HS-27A (cell line): ENCODE measurements at regions not wholly inside any gene's neighbourhood (a gene's known extent, or its start where the extent isn't known, plus 50 kb on each side); places are given as distances from the start of the nearest gene placed in this dataset.
A peak's percentile ranks its signal among the peaks of the same experiment; 100 is the strongest.

Source experiments
- DNase-seq: peaks from one replicate; pipeline ENCODE4 v3.0.0-alpha.2; 2012; ENCODE audit warnings: low read depth, missing footprints

GRCh38 chrX:150164971-150165600 is 198.0 kb upstream of the MAMLD1 start:
- DNase-seq: no peak

- no peak for DNase-seq
Measured at GRCh38 chrX:150165776-150166610, 197.1 kb upstream of the MAMLD1 start.

GRCh38 chrX:150167482-150168324 is 195.4 kb upstream of the MAMLD1 start:
- DNase-seq: no peak

- DNase-seq: no peak
Measured at GRCh38 chrX:150182161-150182560, 181.0 kb upstream of the MAMLD1 start.

- no peak for DNase-seq
Measured at GRCh38 chrX:150184491-150184890, 178.6 kb upstream of the MAMLD1 start.

GRCh38 chrX:150185766-150186165 is 177.4 kb upstream of the MAMLD1 start:
- DNase-seq: no peak

- no peak for DNase-seq
Measured at GRCh38 chrX:150192816-150193215, 170.3 kb upstream of the MAMLD1 start.

- no peak for DNase-seq
Measured at GRCh38 chrX:150196285-150196684, 166.8 kb upstream of the MAMLD1 start.

- no peak for DNase-seq
Measured at GRCh38 chrX:150197388-150197787, 165.7 kb upstream of the MAMLD1 start.

- no peak for DNase-seq
Measured at GRCh38 chrX:150198776-150199175, 164.3 kb upstream of the MAMLD1 start.

GRCh38 chrX:150199181-150199580 is 163.9 kb upstream of the MAMLD1 start:
- no peak for DNase-seq

- no peak for DNase-seq
Measured at GRCh38 chrX:150199803-150200202, 163.3 kb upstream of the MAMLD1 start.

- no peak for DNase-seq
Measured at GRCh38 chrX:150200361-150200760, 162.8 kb upstream of the MAMLD1 start.

GRCh38 chrX:150200820-150201287 is 162.3 kb upstream of the MAMLD1 start:
- peak; percentile 90 for DNase-seq

- no peak for DNase-seq
Measured at GRCh38 chrX:150201391-150201790, 161.7 kb upstream of the MAMLD1 start.

GRCh38 chrX:150201841-150202240 is 161.3 kb upstream of the MAMLD1 start:
- DNase-seq: no peak

- no peak for DNase-seq
Measured at GRCh38 chrX:150202641-150203247, 160.4 kb upstream of the MAMLD1 start.

- no peak for DNase-seq
Measured at GRCh38 chrX:150203248-150203645, 159.9 kb upstream of the MAMLD1 start.

GRCh38 chrX:150205011-150205410 is 158.1 kb upstream of the MAMLD1 start:
- DNase-seq: no peak

- no peak for DNase-seq
Measured at GRCh38 chrX:150207733-150208132, 155.4 kb upstream of the MAMLD1 start.

GRCh38 chrX:150211988-150212387 is 151.1 kb upstream of the MAMLD1 start:
- DNase-seq: no peak
